GM12891 (cell line): ENCODE measurements at regions not wholly inside any gene's neighbourhood (a gene's known extent, or its start where the extent isn't known, plus 50 kb on each side); places are given as distances from the start of the nearest gene placed in this dataset.
"Not testable (repeated sequence)": the region's sequence is repeated elsewhere in the genome, so short reads cannot be mapped to it uniquely, and the experiment has no call there.

ENCODE experiments used
- PAX5 ChIP-seq: IDR thresholded peaks from 2 replicates; pipeline ENCODE4 v1.6.1; 2011; ENCODE audit warnings: low read length, moderate library complexity, mild to moderate bottlenecking; ENCODE audit not compliant: insufficient read depth, severe bottlenecking
- POLR2A ChIP-seq: IDR thresholded peaks from 2 replicates; pipeline ENCODE4 v1.6.1; 2011; ENCODE audit warnings: low read depth, low read length, control low read depth
- POLR2AphosphoS5 ChIP-seq: IDR thresholded peaks from 2 replicates; pipeline ENCODE4 v1.6.1; 2011; ENCODE audit warnings: low read depth, low read length, control low read depth
- POU2F2 ChIP-seq: IDR thresholded peaks from 2 replicates; pipeline ENCODE4 v1.6.1; 2011; ENCODE audit warnings: low read depth, mild to moderate bottlenecking, control low read depth, low read length, moderate library complexity
- SPI1 ChIP-seq: IDR thresholded peaks from 2 replicates; pipeline ENCODE4 v1.6.1; 2011; ENCODE audit warnings: low read depth, low read length, control low read depth
- TAF1 ChIP-seq: IDR thresholded peaks from 2 replicates; pipeline ENCODE4 v1.6.1; 2011; ENCODE audit warnings: low read depth, low read length, control low read depth

DNA sequence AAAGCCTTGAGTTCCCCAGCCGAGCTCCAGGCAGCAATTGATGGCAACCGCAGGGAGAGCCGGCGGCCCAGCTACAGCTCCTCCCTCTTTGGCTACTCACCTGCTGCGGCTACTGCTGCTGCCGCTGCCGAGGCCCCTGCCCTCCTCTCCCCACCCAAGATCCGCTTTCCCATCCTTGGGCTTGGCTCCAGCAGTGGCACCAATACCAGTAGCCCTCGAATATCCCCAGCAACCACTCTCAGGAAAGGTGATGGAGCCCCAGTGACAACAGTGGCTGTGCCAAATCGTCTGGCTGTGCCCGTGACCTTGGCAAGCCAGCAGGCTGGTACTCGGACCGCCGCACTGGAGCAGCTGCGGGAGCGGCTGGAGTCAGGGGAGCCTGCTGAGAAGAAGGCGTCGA, 298.0 kb upstream of the ADGRL2 start:
- not testable (repeated sequence) for TF ChIP-seq POLR2AphosphoS5, POLR2A, TAF1, POU2F2, PAX5, SPI1
